Colonic mucosa (tissue), 4 donors: ENCODE measurements at regions not wholly inside any gene's neighbourhood (a gene's known extent, or its start where the extent isn't known, plus 50 kb on each side); places are given as distances from the start of the nearest gene placed in this dataset.

Experiments
- DNase-seq: peaks from one replicate; pipeline ENCODE4 v3.0.0-alpha.2; 2020
- H3K27ac ChIP-seq: fragments of 200-600 bp; one replicate; pipeline ENCODE4 v1.8.0; 2021
- H3K27me3 ChIP-seq: fragments of 200-600 bp; one replicate; pipeline ENCODE4 v1.8.0; 2021
- H3K36me3 ChIP-seq: fragments of 200-600 bp; one replicate; pipeline ENCODE4 v1.8.0; 2021
- H3K4me1 ChIP-seq: fragments of 200-600 bp; one replicate; pipeline ENCODE4 v1.8.0; 2021; ENCODE audit warnings: mild to moderate bottlenecking
- H3K4me3 ChIP-seq: fragments of 200-600 bp; one replicate; pipeline ENCODE4 v1.8.0; 2021
- H3K9ac ChIP-seq, 2 donors: one replicate each; pipeline ENCODE4 v1.7.0; 2013; ENCODE audit warnings: control low read depth in 2 of 2, low read depth in 2 of 2, low read length in 2 of 2
- H3K9me3 ChIP-seq: fragments of 200-600 bp; one replicate; pipeline ENCODE4 v1.8.0; 2021
- CTCF ChIP-seq: fragments of 200-600 bp; IDR thresholded peaks from one replicate; pipeline ENCODE4 v1.8.0; 2022; ENCODE audit warnings: antibody characterized with exemption, mild to moderate bottlenecking
- intact Hi-C: fragments of 100-400 bp; cut with DNase I; formaldehyde crosslinking; loops from one replicate; pipeline ENCODE4 v1.14.1; 2022
- donor health status: healthy.
- donor health status: DM: no; HTN: no; CAD: no.
- donor health status: DM: no; HTN: no; CAD: no.

GRCh38 chr1:61581251-61581650 lies 143.7 kb downstream of the TM2D1 start:
- H3K9me3 ChIP-seq = no peaks in the 10 kb centered on the region
- no peaks in the 10 kb centered on the region for H3K4me1 ChIP-seq
- intact Hi-C loops = loop anchor here (10.0 kb wide), 1 partner anchor 526 kb away; no protein-coding TSS in a partner anchor
- no peak for TF ChIP-seq CTCF
- H3K9ac ChIP-seq = no peak overlapping the region
- no peaks in the 10 kb centered on the region for H3K36me3 ChIP-seq
- H3K4me3 ChIP-seq = no peak overlapping the region
- H3K27me3 ChIP-seq = no peaks in the 10 kb centered on the region
- H3K27ac ChIP-seq = no peak overlapping the region
- no peak for DNase-seq

GRCh38 chr1:61580417-61580816 lies 144.5 kb downstream of the TM2D1 start:
- Histone ChIP-seq H3K36me3 (no peaks in the 10 kb centered on the region), H3K27me3 (no peaks in the 10 kb centered on the region), H3K4me1 (no peaks in the 10 kb centered on the region), H3K27ac (no peak overlapping the region), H3K4me3 (no peak overlapping the region), H3K9ac (no peak overlapping the region), H3K9me3 (no peaks in the 10 kb centered on the region)
- TF ChIP-seq CTCF = no peak
- DNase-seq = no peak
- intact Hi-C loops = loop anchor here (10.0 kb wide), 1 partner anchor 526 kb away; no protein-coding TSS in a partner anchor

- Histone ChIP-seq H3K36me3 (no peaks in the 10 kb centered on the region), H3K9ac (no peak overlapping the region), H3K9me3 (no peaks in the 10 kb centered on the region), H3K4me3 (no peak overlapping the region), H3K4me1 (no peaks in the 10 kb centered on the region), H3K27ac (no peak overlapping the region), H3K27me3 (no peaks in the 10 kb centered on the region)
- DNase-seq = no peak
- intact Hi-C loops = loop anchor here (10.0 kb wide), 1 partner anchor 525 kb away; no protein-coding TSS in a partner anchor
- no peak for TF ChIP-seq CTCF
Observed at GRCh38 chr1:61579802-61580201, 145.1 kb downstream of the TM2D1 start.

GRCh38 chr1:61572046-61572445 lies 152.9 kb downstream of the TM2D1 start:
- Histone ChIP-seq H3K4me3 (no peak overlapping the region), H3K9me3 (no peaks in the 10 kb centered on the region), H3K27ac (no peak overlapping the region), H3K36me3 (no peaks in the 10 kb centered on the region), H3K9ac (no peak overlapping the region), H3K4me1 (no peaks in the 10 kb centered on the region), H3K27me3 (no peaks in the 10 kb centered on the region)
- TF ChIP-seq CTCF = no peak
- intact Hi-C loops = no loop called here
- no peak for DNase-seq

- H3K27me3 ChIP-seq = no peaks in the 10 kb centered on the region
- no peak for TF ChIP-seq CTCF
- H3K4me3 ChIP-seq = no peak overlapping the region
- H3K9ac ChIP-seq = no peak overlapping the region
- no peaks in the 10 kb centered on the region for H3K4me1 ChIP-seq
- intact Hi-C loops = no loop called here
- no peaks in the 10 kb centered on the region for H3K36me3 ChIP-seq
- no peak overlapping the region for H3K27ac ChIP-seq
- H3K9me3 ChIP-seq = peaks cover 8% of the 10 kb centered on the region
- DNase-seq = no peak
Observed at GRCh38 chr1:61570191-61570590, 154.8 kb downstream of the TM2D1 start.

- no peaks in the 10 kb centered on the region for H3K4me1 ChIP-seq
- H3K9ac ChIP-seq = no peak overlapping the region
- H3K9me3 ChIP-seq = peaks cover 8% of the 10 kb centered on the region
- TF ChIP-seq CTCF = no peak
- no peak overlapping the region for H3K4me3 ChIP-seq
- no peak for DNase-seq
- H3K27me3 ChIP-seq = no peaks in the 10 kb centered on the region
- H3K27ac ChIP-seq = no peak overlapping the region
- H3K36me3 ChIP-seq = no peaks in the 10 kb centered on the region
- intact Hi-C loops = no loop called here
Observed at GRCh38 chr1:61569303-61569621, 155.7 kb downstream of the TM2D1 start.
